ENCODE measurements at regions not wholly inside any gene's neighbourhood (a gene's known extent, or its start where the extent isn't known, plus 50 kb on each side); places are given as distances from the start of the nearest gene placed in this dataset.

DNA sequence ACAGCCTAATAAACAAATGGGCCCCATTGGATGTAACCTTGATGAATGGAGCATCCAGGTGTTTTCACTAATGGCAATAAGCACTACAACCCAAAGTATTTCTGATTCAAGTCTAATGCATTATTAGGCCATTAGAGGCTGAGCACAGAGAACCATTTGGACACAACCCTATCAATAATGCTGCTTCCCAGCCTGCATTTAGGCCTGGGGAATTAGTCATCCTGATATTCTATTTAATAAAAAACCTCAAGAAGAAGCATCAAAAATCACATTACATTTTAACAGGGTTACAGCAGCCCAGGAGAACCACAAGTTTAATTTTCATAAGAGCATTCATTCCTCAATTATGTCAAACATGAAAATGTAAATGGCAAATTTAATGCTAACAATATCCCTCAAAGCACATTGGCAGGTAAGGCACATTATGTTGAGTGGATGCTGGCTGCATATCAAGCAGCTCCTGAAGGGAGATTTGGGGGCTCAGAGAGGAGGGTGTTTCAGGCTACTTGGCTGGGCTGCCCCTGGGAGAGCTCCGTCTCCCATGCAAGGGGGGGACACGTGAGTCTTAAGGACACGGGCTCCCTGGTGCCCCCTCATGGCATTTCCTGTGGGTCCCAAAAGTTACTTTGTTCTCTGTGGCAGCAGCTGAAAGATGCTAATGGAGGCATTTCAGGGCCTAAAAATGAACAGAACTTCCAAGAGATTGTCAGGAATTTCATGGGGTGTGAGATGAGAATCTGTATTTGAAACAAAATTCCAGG lies 143.4 kb downstream of the HERPUD2 start:
- H3K4me1 ChIP-seq (ENCODE audit: control insufficient read depth in 1 of 2, insufficient read depth in 2 of 2, low read length in 2 of 2) = no peaks in the 10 kb centered on the region
- H3K27me3 ChIP-seq (ENCODE audit: low read depth, low read length) = no peaks in the 10 kb centered on the region
- no peak overlapping the region for H3K27ac ChIP-seq (ENCODE audit: low read length)
- no peaks in the 10 kb centered on the region for H3K9me3 ChIP-seq (ENCODE audit: control insufficient read depth in 1 of 2, low read length in 2 of 2)
- no peak overlapping the region for H3K4me3 ChIP-seq (ENCODE audit: low read depth in 1 of 2, low read length in 2 of 2)
- H3K36me3 ChIP-seq (ENCODE audit: control insufficient read depth in 1 of 2, insufficient read depth in 2 of 2, low read length in 2 of 2) = no peaks in the 10 kb centered on the region

DNA sequence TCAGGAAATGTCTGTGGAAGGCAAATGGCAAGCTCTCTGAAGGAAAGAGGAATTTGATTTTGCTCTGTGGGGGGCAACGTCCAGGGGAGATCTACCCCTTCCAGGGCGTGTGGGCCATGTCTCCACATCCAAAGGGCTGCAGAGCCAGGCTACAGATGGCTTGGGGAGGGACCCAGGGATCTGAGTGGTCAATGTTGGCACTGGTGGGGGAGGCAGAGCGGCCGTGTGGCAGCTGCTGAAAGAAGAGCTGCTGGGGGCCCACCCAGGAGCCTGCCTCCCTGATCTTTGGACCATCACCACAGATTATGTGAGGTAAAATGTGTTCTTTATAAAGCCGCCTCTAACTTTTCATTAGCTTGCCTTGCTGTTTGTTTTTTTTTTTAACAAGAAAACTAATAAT lies 144.1 kb downstream of the HERPUD2 start:
- no peaks in the 10 kb centered on the region for H3K4me1 ChIP-seq (ENCODE audit: control insufficient read depth in 1 of 2, insufficient read depth in 2 of 2, low read length in 2 of 2)
- H3K9me3 ChIP-seq (ENCODE audit: control insufficient read depth in 1 of 2, low read length in 2 of 2) = no peaks in the 10 kb centered on the region
- no peak overlapping the region for H3K27ac ChIP-seq (ENCODE audit: low read length)
- H3K4me3 ChIP-seq (ENCODE audit: low read depth in 1 of 2, low read length in 2 of 2) = no peak overlapping the region
- no peaks in the 10 kb centered on the region for H3K36me3 ChIP-seq (ENCODE audit: control insufficient read depth in 1 of 2, insufficient read depth in 2 of 2, low read length in 2 of 2)
- H3K27me3 ChIP-seq (ENCODE audit: low read depth, low read length) = no peaks in the 10 kb centered on the region

DNA sequence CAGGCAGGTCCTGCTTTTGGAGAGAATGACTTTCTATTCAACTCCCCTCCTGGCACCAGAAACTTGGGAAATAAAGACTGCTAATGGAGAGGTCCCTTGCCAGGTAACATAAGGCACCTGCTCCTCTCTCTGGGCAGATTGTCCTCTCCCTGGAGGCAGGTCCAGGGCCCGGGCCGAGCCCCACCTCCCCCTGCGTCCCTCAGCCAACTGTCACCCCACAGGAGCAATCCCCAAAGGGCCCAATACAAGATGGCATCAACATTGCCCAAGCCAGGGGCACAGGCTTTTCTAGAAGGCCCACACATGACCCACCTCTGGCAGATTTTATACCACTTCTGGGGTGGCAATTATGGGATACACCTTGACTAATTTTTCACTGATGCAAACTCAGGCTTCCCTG lies 145.2 kb downstream of the HERPUD2 start:
- no peak overlapping the region for H3K4me3 ChIP-seq (ENCODE audit: low read depth in 1 of 2, low read length in 2 of 2)
- no peaks in the 10 kb centered on the region for H3K4me1 ChIP-seq (ENCODE audit: control insufficient read depth in 1 of 2, insufficient read depth in 2 of 2, low read length in 2 of 2)
- H3K9me3 ChIP-seq (ENCODE audit: control insufficient read depth in 1 of 2, low read length in 2 of 2) = no peaks in the 10 kb centered on the region
- no peaks in the 10 kb centered on the region for H3K27me3 ChIP-seq (ENCODE audit: low read depth, low read length)
- no peak overlapping the region for H3K27ac ChIP-seq (ENCODE audit: low read length)
- H3K36me3 ChIP-seq (ENCODE audit: control insufficient read depth in 1 of 2, insufficient read depth in 2 of 2, low read length in 2 of 2) = no peaks in the 10 kb centered on the region

DNA sequence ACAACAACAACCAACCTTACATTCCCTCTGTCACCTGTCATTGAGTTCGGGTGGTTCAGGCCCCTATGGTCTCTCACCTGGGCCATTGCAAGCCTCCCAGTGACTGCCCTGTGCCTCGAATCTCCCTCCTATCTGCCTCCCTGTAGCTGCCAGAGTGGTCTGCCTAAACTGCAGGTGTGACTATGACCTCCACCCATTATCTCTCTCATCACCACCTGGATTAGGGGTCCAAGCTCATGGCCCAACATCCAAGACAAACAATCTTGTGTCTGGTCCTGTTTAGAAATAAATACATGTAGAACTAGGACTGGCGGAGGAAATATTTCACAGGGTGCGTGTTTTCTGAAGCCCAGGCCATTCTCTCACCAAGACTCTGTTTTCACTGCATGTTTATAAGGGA lies 146.6 kb downstream of the HERPUD2 start:
- Histone ChIP-seq H3K27me3 (ENCODE audit: low read depth, low read length) (no peaks in the 10 kb centered on the region), H3K9me3 (ENCODE audit: control insufficient read depth in 1 of 2, low read length in 2 of 2) (no peaks in the 10 kb centered on the region), H3K36me3 (ENCODE audit: control insufficient read depth in 1 of 2, insufficient read depth in 2 of 2, low read length in 2 of 2) (no peaks in the 10 kb centered on the region), H3K4me1 (ENCODE audit: control insufficient read depth in 1 of 2, insufficient read depth in 2 of 2, low read length in 2 of 2) (no peaks in the 10 kb centered on the region), H3K27ac (ENCODE audit: low read length) (no peak overlapping the region), H3K4me3 (ENCODE audit: low read depth in 1 of 2, low read length in 2 of 2) (no peak overlapping the region)

DNA sequence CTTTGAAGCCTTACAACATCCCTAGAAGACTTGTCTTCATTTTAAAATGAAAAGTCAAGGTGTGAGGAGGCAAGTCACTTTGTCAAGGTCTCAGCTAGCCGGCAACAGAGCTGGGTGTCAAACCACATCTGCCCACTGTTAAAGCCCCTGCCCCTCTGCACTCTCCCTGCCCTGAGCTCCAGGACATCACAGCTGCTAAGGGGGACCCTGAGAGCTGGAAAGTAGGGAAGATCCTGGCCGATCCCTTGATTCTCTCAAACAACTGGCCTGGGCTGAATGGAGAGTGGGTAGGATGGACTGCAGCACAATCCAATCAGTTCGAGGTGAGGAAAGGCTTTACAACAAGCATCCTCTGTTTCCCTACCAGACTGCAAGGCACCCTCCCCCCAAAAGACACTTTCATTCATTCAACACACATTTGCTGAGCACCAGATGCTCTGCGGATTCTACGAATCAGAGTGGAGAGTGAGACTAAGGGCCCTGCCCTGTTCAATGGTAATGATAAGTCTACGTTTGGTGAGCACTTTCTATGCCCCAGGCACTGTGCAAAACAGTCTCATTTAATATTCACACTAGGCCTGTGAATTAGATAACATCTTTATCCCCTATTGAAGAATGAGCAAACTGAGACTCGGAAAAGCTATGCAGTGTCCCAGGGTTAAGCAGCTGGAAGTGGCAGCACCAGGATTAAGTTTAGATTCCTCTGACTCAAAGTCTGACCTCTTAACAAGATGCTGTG lies 148.1 kb downstream of the HERPUD2 start:
- H3K36me3 ChIP-seq (ENCODE audit: control insufficient read depth in 1 of 2, insufficient read depth in 2 of 2, low read length in 2 of 2) = no peaks in the 10 kb centered on the region
- no peak overlapping the region for H3K27ac ChIP-seq (ENCODE audit: low read length)

DNA sequence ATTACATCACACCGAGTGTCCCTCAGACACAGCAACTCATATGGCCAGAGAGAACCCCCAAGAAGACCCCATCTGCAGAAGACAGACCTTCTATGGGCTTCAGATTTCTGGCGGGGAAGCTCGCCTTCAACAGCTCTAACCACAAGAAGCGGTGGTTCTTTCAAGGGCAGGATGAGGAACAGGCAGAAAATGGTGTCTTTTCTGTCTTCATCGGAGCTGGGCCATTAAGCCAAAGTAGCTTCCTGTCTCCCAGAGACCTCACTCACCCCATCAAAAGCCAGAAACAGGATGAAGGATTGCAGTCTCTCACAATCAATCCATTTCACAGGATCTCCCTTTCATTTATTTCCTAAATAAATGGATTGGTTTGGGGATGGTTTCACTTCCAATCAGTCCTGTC lies 149.1 kb downstream of the HERPUD2 start:
- Histone ChIP-seq H3K9me3 (ENCODE audit: control insufficient read depth in 1 of 2, low read length in 2 of 2) (no peaks in the 10 kb centered on the region), H3K4me3 (ENCODE audit: low read depth in 1 of 2, low read length in 2 of 2) (no peak overlapping the region), H3K36me3 (ENCODE audit: control insufficient read depth in 1 of 2, insufficient read depth in 2 of 2, low read length in 2 of 2) (no peaks in the 10 kb centered on the region), H3K4me1 (ENCODE audit: control insufficient read depth in 1 of 2, insufficient read depth in 2 of 2, low read length in 2 of 2) (no peaks in the 10 kb centered on the region), H3K27ac (ENCODE audit: low read length) (no peak overlapping the region), H3K27me3 (ENCODE audit: low read depth, low read length) (no peaks in the 10 kb centered on the region)

More for the DNA sequence above, 148.1 kb downstream of the HERPUD2 start:
- Histone ChIP-seq H3K9me3 (ENCODE audit: control insufficient read depth in 1 of 2, low read length in 2 of 2) (no peaks in the 10 kb centered on the region), H3K4me1 (ENCODE audit: control insufficient read depth in 1 of 2, insufficient read depth in 2 of 2, low read length in 2 of 2) (no peaks in the 10 kb centered on the region), H3K4me3 (ENCODE audit: low read depth in 1 of 2, low read length in 2 of 2) (no peak overlapping the region), H3K27me3 (ENCODE audit: low read depth, low read length) (no peaks in the 10 kb centered on the region)

DNA sequence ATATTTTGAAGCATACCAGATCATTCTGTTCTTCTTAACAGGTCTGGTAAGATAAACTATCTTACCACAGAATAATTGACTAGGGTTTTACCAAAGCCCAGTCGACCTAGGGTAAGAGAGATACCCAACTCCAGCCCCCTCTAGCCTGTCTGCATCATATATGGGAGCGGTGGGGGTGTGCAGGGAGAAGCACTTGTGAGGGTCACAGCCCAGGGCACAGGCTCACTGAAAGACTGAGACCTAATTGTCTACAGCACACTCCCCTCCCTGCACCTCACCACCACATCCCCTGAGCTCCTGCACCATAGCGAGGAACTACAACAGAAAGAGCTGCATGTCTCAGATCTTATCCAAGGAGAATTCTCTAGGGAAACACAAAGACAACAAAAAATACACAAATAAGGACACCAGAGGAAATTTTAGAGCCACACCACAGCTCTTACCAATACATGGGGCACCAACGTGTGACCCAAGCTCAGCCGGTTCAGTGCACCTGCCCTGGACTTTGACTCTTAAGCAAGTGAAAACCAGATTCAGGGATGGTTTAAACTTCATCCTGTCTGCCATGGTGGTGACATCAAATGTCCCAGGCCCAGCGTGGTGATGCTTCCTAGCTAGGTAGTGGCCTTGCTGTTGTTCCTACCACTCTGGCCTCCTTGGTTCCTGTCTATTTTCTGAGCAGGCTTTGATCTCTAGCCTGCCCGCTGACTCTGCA lies 150.8 kb downstream of the HERPUD2 start:
- Histone ChIP-seq H3K4me1 (ENCODE audit: control insufficient read depth in 1 of 2, insufficient read depth in 2 of 2, low read length in 2 of 2) (no peaks in the 10 kb centered on the region), H3K9me3 (ENCODE audit: control insufficient read depth in 1 of 2, low read length in 2 of 2) (no peaks in the 10 kb centered on the region), H3K4me3 (ENCODE audit: low read depth in 1 of 2, low read length in 2 of 2) (no peak overlapping the region), H3K27ac (ENCODE audit: low read length) (no peak overlapping the region), H3K27me3 (ENCODE audit: low read depth, low read length) (no peaks in the 10 kb centered on the region), H3K36me3 (ENCODE audit: control insufficient read depth in 1 of 2, insufficient read depth in 2 of 2, low read length in 2 of 2) (no peaks in the 10 kb centered on the region)

DNA sequence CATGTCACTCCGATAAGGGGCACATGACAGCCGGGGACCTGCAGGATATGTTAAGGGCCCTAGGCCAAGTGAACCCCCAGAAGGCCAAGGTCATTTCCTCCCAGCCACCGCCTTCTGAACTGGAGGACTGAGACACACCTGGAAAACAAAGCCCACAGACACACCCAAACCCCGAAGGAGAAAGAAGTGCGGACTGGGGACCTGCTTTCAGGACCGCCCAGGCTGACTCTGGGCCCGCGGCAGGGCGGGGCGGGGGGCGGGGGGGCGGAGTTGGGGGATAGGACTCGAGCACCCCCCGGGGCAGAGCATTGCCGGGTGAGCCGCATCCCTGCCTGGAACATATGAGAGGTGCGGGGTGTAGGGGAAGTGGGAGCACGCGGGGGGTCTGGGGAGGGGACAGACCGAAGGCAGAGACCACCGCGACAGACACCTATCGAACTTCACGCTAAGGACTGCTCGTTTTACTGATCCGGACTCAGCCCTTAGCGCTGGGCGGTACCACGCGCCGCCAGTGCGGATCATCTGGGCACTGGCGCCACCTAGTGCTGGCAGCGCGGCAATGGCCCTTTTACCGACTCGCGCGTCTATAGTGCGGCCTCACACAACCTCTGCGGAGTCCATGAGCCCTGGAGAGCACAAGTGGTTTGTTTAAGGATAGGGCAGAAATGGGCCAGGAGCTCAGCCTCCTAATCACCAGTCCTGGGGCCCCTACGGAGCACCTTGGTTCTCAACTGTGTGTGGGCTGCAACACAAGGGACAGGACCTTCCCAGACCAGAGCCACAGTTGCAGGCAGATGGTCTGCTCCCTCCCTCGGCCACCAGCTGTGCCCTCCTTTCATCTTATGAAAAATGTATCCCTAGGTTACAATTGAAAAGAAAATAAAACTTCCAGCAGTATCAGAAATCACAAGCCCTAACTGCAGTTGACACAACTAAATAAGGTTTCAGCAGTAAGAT lies 157.6 kb downstream of the HERPUD2 start:
- Histone ChIP-seq H3K36me3 (ENCODE audit: control insufficient read depth in 1 of 2, insufficient read depth in 2 of 2, low read length in 2 of 2) (no peaks in the 10 kb centered on the region), H3K9me3 (ENCODE audit: control insufficient read depth in 1 of 2, low read length in 2 of 2) (no peaks in the 10 kb centered on the region), H3K27ac (ENCODE audit: low read length) (no peak overlapping the region), H3K4me1 (ENCODE audit: control insufficient read depth in 1 of 2, insufficient read depth in 2 of 2, low read length in 2 of 2) (peaks cover 0 to 3% of the 10 kb centered on the region in 2 donors), H3K27me3 (ENCODE audit: low read depth, low read length) (no peaks in the 10 kb centered on the region), H3K4me3 (ENCODE audit: low read depth in 1 of 2, low read length in 2 of 2) (peak overlapping the region; percentile 30 to 49)

DNA sequence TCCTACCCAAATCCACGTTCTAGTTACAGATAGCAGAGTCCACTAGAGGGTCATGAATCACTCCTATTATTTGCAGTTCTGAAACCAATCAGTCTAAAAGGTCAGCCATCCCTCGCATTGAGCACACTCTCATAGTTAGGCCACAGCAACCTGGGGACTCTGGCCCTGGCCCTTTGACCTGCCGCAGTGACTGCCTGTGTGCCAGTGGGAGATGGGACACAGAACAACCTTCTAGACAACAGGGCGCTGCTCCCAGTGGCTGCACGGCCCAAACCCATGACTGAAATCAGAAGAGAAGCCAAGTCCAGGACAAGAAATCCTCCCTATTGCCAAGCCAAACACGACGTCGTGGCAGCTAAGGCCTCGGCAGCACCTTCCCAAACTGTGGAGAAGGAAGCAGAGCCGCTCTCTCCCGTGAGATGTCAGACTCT lies 158.5 kb downstream of the HERPUD2 start:
- H3K9me3 ChIP-seq (ENCODE audit: control insufficient read depth in 1 of 2, low read length in 2 of 2) = no peaks in the 10 kb centered on the region
- no peaks in the 10 kb centered on the region for H3K27me3 ChIP-seq (ENCODE audit: low read depth, low read length)
- no peak overlapping the region for H3K4me3 ChIP-seq (ENCODE audit: low read depth in 1 of 2, low read length in 2 of 2)
- no peak overlapping the region for H3K27ac ChIP-seq (ENCODE audit: low read length)
- H3K36me3 ChIP-seq (ENCODE audit: control insufficient read depth in 1 of 2, insufficient read depth in 2 of 2, low read length in 2 of 2) = no peaks in the 10 kb centered on the region
- peaks cover 0 to 3% of the 10 kb centered on the region in 2 donors for H3K4me1 ChIP-seq (ENCODE audit: control insufficient read depth in 1 of 2, insufficient read depth in 2 of 2, low read length in 2 of 2)

DNA sequence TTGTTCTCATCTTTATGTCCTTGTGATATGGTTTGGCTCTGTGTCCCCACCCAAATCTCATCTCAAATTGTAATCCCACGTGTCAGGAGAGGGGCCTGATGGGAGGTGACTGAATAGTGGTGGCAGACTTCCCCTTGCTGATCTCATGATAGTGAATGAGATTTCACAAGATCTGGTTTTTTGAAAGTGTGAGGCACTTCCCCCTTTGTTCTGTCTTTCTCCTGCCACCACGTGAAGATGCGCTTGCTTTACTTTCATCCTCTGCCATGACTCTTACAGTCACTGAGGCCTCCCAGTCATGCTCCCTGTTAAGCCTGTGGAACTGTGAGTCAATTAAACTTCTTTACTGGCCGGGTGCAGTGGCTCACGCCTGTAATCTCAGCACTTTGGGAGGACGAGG lies 161.0 kb downstream of the HERPUD2 start:
- peaks cover 0 to 3% of the 10 kb centered on the region in 2 donors for H3K4me1 ChIP-seq (ENCODE audit: control insufficient read depth in 1 of 2, insufficient read depth in 2 of 2, low read length in 2 of 2)
- no peaks in the 10 kb centered on the region for H3K9me3 ChIP-seq (ENCODE audit: control insufficient read depth in 1 of 2, low read length in 2 of 2)
- no peak overlapping the region for H3K27ac ChIP-seq (ENCODE audit: low read length)
- no peaks in the 10 kb centered on the region for H3K36me3 ChIP-seq (ENCODE audit: control insufficient read depth in 1 of 2, insufficient read depth in 2 of 2, low read length in 2 of 2)
- no peak overlapping the region for H3K4me3 ChIP-seq (ENCODE audit: low read depth in 1 of 2, low read length in 2 of 2)
- no peaks in the 10 kb centered on the region for H3K27me3 ChIP-seq (ENCODE audit: low read depth, low read length)

Data from muscle layer of duodenum (tissue), 2 donors.